SU-DHL-6 (cell line): ENCODE measurements at regions not wholly inside any gene's neighbourhood (a gene's known extent, or its start where the extent isn't known, plus 50 kb on each side); places are given as distances from the start of the nearest gene placed in this dataset.

ENCODE experiments used
- EZH2phosphoT487 ChIP-seq: fragments of 200-600 bp; sonication (generic), shearing (Covaris generic); conservative IDR thresholded peaks from 2 replicates; pipeline ENCODE4 v1.6.1; 2018; ENCODE audit warnings: mild to moderate bottlenecking, antibody characterized with exemption, low read length, moderate library complexity, mixed read lengths
- TF ChIP-seq, protein P1 (sequence below): fragments of 200-600 bp; sonication (generic); IDR thresholded peaks from one replicate; pipeline ENCODE4 v1.5.1; 2017; ENCODE audit warnings: antibody characterized with exemption, mild to moderate bottlenecking, low read length, moderate library complexity; ENCODE audit not compliant: insufficient read depth, poor library complexity, severe bottlenecking

DNA sequence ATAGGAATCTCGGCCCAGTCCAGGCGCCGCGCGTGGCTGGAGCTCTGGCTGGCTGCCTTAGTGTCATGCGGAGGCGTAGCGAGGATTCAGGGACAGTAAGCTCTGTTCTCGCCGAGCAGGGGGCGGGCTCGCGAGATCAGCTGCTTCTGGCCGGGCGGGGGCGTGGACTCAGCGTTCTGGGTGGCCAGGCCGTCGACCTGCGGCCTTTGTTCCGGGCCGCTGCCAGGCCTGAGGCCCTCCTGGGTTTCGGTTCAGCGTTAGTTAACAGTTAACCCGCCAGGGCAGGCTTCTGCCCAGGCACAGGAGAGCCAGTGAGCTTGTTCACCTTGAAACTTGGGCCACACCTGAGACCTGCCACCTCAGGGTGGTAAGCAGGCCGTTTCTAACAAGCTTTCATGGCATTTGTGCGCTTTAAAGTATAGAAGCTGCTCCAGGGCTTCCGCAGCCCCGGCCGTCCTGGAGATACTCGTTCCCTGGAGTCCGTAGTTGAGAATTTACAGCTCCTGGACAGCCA lies 332.2 kb upstream of the SGCG start:
- TF ChIP-seq, protein P1, sequence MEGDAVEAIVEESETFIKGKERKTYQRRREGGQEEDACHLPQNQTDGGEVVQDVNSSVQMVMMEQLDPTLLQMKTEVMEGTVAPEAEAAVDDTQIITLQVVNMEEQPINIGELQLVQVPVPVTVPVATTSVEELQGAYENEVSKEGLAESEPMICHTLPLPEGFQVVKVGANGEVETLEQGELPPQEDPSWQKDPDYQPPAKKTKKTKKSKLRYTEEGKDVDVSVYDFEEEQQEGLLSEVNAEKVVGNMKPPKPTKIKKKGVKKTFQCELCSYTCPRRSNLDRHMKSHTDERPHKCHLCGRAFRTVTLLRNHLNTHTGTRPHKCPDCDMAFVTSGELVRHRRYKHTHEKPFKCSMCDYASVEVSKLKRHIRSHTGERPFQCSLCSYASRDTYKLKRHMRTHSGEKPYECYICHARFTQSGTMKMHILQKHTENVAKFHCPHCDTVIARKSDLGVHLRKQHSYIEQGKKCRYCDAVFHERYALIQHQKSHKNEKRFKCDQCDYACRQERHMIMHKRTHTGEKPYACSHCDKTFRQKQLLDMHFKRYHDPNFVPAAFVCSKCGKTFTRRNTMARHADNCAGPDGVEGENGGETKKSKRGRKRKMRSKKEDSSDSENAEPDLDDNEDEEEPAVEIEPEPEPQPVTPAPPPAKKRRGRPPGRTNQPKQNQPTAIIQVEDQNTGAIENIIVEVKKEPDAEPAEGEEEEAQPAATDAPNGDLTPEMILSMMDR: no peak
- TF ChIP-seq EZH2phosphoT487: no peak
